NCI-H446 treated with DMSO at 0.1 percent for 48 hours (cell line): ENCODE measurements at regions not wholly inside any gene's neighbourhood (a gene's known extent, or its start where the extent isn't known, plus 50 kb on each side); places are given as distances from the start of the nearest gene placed in this dataset.
"Not testable (repeated sequence)": the region's sequence is repeated elsewhere in the genome, so short reads cannot be mapped to it uniquely, and the experiment has no call there.

Experiments
- DNase-seq: peaks from one replicate; lab custom pipeline; 2025; lab: John Stamatoyannopoulos, UW

- DNase-seq: no peak
These were observed 979.7 kb downstream of the RAPGEF2 start for GRCh38 chr4:160082432-160083207.

GRCh38 chr4:160091631-160092030 is 988.8 kb downstream of the RAPGEF2 start:
- no peak for DNase-seq

- no peak for DNase-seq
These were observed 997.4 kb downstream of the RAPGEF2 start for GRCh38 chr4:160100316-160100715.

GRCh38 chr4:160110891-160111290 is 1008.0 kb downstream of the RAPGEF2 start:
- DNase-seq: no peak

- no peak for DNase-seq
These were observed 1014.8 kb downstream of the RAPGEF2 start for GRCh38 chr4:160117686-160118085.

GRCh38 chr4:160125576-160126287 is 1022.9 kb downstream of the RAPGEF2 start:
- DNase-seq: not testable (repeated sequence)

- DNase-seq: no peak
These were observed 1024.3 kb downstream of the RAPGEF2 start for GRCh38 chr4:160127211-160127610.

- DNase-seq: no peak
These were observed 1026.6 kb downstream of the RAPGEF2 start for GRCh38 chr4:160129439-160129838.

- no peak for DNase-seq
These were observed 1033.1 kb downstream of the RAPGEF2 start for GRCh38 chr4:160136021-160136420.

DNA sequence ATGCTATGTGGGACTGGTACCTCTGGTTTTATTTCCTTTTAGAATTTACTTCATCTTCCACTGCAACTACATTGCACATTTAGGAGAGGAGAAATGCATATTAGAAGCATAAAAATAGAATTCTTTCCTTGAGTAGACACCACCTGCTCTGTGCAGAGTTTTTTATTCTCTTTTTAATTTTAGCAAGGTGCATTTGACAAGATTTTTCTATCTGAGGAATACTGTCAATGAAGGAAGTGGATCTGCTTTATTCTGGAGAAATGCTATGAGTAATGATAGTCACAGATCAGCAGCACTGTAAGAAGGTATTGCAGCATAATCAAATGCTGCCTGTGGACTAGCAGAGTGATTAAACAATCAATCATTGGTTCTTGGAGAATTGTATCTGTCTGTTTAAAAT is 1038.3 kb downstream of the RAPGEF2 start:
- no peak for DNase-seq

DNA sequence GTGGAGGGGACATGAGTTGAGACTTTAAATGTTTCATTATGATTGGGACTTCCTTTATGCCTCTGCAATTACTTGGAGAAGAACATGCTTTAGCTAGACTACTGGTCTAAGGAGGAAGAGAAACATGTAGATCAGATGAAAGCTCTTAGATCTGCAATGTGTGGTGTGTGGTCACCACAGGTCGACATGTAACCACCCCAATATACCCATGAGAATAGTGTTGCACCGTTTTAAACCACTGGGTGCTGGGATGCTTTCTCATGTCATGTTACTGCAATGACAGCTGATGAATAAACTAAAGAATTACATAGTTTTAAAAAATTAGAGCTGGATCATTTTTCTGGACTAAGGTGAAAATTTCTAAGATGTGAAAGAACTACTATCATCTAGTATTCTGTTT is 1039.7 kb downstream of the RAPGEF2 start:
- no peak for DNase-seq

DNA sequence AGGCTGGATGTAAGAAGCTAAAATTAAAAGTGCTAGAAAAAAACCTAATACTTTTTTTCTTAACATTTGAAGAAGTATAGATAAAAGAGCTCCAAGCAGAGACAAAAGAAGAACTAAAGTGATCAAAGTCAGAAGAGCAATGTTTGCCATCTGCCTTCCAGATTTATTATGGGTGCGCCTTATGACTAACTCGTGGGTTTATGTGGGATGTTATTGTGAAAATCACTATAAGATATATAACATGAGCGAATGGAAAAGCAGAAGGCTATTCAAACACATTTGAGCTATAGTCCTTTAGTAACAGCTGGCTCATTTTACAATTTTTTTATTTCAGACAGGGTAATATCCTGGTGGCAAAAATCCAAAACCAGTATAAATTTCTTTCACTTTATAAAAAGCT is 1040.7 kb downstream of the RAPGEF2 start:
- DNase-seq: no peak

DNA sequence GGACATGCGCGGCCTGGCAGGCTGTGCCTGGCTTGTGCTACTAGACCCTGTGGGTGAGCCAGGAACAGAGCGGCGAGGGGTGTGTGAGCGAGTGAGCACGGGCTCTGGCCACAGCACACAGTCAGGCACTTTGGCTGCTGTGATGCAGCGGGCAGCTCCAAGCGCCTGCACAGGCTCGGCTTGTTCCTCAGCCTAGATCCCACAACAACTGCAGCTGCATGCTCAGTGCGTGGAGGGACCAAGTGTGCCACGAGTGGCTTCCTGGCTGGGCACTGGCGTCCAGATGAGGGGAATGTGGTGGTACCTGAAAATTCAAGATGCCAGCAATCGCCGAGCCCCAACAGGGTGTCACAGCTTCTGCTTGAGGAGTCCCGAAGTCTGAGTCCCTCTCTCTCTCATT is 1056.6 kb downstream of the RAPGEF2 start:
- no peak for DNase-seq

GRCh38 chr4:160161026-160161425 is 1058.1 kb downstream of the RAPGEF2 start:
- DNase-seq: no peak

- no peak for DNase-seq
These were observed 1072.3 kb downstream of the RAPGEF2 start for GRCh38 chr4:160175064-160175643.

DNA sequence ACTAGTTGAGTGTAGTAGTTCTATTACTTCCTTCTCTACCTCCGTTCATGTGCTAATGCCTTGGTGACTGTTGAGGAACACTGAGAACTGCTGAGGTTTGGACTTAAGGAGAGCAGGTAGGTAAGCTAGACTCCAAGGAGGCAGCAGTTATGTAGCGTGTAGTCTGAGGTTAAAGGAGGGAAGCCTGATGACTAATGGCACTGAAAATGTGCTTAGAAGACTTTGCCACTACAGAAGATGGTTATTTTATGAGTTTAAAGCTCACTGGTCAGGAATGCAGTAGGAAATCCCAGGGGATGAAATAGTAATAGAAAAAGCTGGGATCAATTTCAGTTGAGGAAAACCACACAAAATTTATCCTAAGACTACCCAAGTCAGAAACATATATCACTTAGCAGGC is 1077.3 kb downstream of the RAPGEF2 start:
- no peak for DNase-seq

- DNase-seq: no peak
These were observed 1079.8 kb downstream of the RAPGEF2 start for GRCh38 chr4:160182727-160183126.

DNA sequence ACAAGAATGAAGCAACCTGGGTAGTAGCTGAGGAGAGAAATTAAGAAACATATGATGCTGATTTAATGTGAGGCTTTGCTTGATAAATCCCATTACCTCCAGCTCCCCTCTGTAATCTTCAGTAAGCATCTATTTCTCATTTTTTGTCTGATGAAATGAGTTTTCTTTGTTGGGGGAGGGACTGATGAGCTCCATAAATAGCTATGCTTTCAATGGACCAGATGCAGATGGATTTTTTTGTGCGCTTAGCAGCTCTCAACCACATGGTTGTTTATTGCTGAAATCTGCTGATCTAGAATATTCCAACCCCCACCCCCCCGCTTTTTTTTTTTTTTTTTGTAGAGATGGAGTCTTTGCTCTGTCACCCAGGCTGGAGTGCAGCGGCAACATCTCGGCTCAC is 1082.0 kb downstream of the RAPGEF2 start:
- no peak for DNase-seq

DNA sequence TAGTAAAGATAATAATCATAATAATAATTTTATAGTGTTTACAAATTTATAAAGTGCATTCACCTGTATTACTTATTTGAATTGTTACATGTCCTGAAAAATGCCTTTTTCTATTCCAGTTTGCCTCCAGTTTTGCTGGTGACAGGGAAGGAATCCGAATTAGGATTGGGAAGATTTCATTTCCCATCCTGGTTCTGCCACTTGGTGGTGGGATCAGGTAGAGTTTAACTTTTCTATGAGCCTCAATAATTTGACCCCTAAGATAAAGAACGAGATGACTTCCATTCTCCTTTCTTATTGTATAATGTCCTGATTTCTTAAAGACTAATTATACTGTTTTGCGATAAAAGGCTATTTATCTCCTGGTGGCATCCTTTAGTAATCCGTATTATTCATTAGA is 1090.9 kb downstream of the RAPGEF2 start:
- no peak for DNase-seq

GRCh38 chr4:160194716-160195115 is 1091.8 kb downstream of the RAPGEF2 start:
- DNase-seq: no peak

GRCh38 chr4:160202802-160203201 is 1099.9 kb downstream of the RAPGEF2 start:
- no peak for DNase-seq

DNA sequence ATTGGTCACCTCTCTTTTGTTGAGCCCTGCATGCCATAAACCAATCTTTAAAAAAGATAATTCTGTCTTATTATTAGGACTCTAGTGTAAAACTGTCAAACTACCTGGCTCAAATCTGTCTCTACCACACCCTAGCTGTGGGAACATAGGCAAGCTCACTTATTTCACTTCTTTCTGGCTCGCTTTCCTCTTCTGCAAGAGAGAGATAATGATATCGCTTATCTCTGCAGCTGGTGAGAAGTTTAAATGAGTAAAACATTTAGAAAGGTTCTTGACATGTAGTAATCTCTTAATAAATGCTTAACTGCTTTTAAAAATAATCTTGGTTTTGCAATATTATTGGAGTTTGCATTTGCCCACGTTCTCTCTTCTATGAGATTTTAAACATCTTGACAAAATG is 1109.2 kb downstream of the RAPGEF2 start:
- no peak for DNase-seq

DNA sequence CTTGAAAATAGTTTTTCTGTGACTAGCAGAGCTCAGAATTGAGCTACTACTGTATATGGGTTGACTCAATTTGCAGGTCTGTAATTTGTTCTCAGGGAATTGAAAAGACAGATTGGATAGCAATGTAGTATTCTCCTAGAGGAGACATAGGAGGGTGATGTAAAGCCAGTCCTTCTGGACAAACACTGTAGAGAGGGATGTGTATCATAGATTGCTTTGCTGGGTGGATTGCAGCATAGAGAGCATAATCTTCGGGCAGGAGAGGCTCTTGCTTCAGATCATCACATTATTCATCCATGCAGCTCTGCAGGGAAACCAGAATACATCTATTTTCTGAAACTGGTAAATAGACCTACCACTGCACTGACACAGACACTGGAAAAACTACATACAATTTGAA is 1110.5 kb downstream of the RAPGEF2 start:
- DNase-seq: no peak
